Aorta (tissue), 5 donors: ENCODE measurements at regions not wholly inside any gene's neighbourhood (a gene's known extent, or its start where the extent isn't known, plus 50 kb on each side); places are given as distances from the start of the nearest gene placed in this dataset.

Experiments used
- ATAC-seq: fragments of 200-7000 bp; cut with Tn5 transposase; one replicate; pipeline ENCODE4 v1.9.1; 2022; ENCODE audit warnings: moderate library complexity; ENCODE audit not compliant: low FRiP score
- DNase-seq, 2 donors: peaks; one replicate each; pipeline ENCODE4 v3.0.0-alpha.2; 2020
- H3K27ac ChIP-seq, 2 donors: one replicate each; pipeline ENCODE4 v1.5.1; 2013; ENCODE audit warnings: low read length in 2 of 2, mild to moderate bottlenecking in 2 of 2, moderate library complexity in 2 of 2, control low read depth in 1 of 2, inconsistent platforms in 1 of 2, low read depth in 1 of 2
- H3K27me3 ChIP-seq, 2 donors: one replicate each; pipeline ENCODE4 v1.6.1; 2013; ENCODE audit warnings: control low read depth in 1 of 2, low read length in 1 of 2, mild to moderate bottlenecking in 1 of 2, moderate library complexity in 1 of 2; ENCODE audit not compliant: insufficient read depth in 2 of 2, control insufficient read depth in 1 of 2
- H3K36me3 ChIP-seq, 2 donors: one replicate each; pipeline ENCODE4 v1.6.1; 2013; ENCODE audit warnings: control low read depth in 1 of 2, low read length in 1 of 2, mild to moderate bottlenecking in 1 of 2; ENCODE audit not compliant: insufficient read depth in 2 of 2, control insufficient read depth in 1 of 2
- H3K4me1 ChIP-seq, 2 donors: one replicate each; pipeline ENCODE4 v1.6.1; 2013; ENCODE audit warnings: low read length in 2 of 2, control low read depth in 1 of 2, mild to moderate bottlenecking in 1 of 2, moderate library complexity in 1 of 2; ENCODE audit not compliant: insufficient read depth in 2 of 2, control insufficient read depth in 1 of 2
- H3K4me3 ChIP-seq, 2 donors: one replicate each; pipeline ENCODE4 v1.5.1; 2013; ENCODE audit warnings: low read length in 2 of 2, control low read depth in 1 of 2, mild to moderate bottlenecking in 1 of 2
- H3K9me3 ChIP-seq: one replicate; pipeline ENCODE4 v1.6.1; 2013; ENCODE audit warnings: mild to moderate bottlenecking, low read length; ENCODE audit not compliant: control insufficient read depth
- WGBS, 2 donors: extraction: QIAGEN DNeasy Blood & Tissue Kit; methylation state at CpG; one replicate each; pipeline ENCODE4 v1.1.7; 2013; 5-methylcytosine and 5-hydroxymethylcytosine counted together
- intact Hi-C, 2 donors: fragments of 100-400 bp; cut with DNase I; formaldehyde crosslinking; loops; one replicate each; pipeline versions ENCODE4 v1.14.2 to v1.15.0; 2022
- donor health status: healthy with polysubstance abuse.
- donor health status: Bipolar disorder and iron deficiency.
- donor health status: DM: no; HTN: no; CAD: no.
- donor health status: DM: no; HTN: no; CAD: no.
- donor health status: DM: yes; HTN: yes; CAD: no.

- Histone ChIP-seq H3K27me3 (no peaks in the 10 kb centered on the region), H3K4me3 (no peak overlapping the region), H3K27ac (no peak overlapping the region), H3K36me3 (no peaks in the 10 kb centered on the region), H3K4me1 (no peaks in the 10 kb centered on the region), H3K9me3 (no peaks in the 10 kb centered on the region)
- ATAC-seq (no peak), DNase-seq (no peak)
- intact Hi-C loops: no loop called here
- 92% methylated on average over 3 of the region's 3 CpGs for WGBS, 2 donors
Measured at GRCh38 chr10:35892526-35892925, 250.4 kb upstream of the FZD8 start.

GRCh38 chr10:35890676-35891495 is 248.8 kb upstream of the FZD8 start:
- Histone ChIP-seq H3K9me3 (no peaks in the 10 kb centered on the region), H3K4me3 (no peak overlapping the region), H3K27me3 (no peaks in the 10 kb centered on the region), H3K27ac (no peak overlapping the region), H3K4me1 (no peaks in the 10 kb centered on the region), H3K36me3 (no peaks in the 10 kb centered on the region)
- intact Hi-C loops: no loop called here
- DNase-seq (no peak), ATAC-seq (no peak)
- WGBS, 2 donors: 32 to 35% methylated on average over 2 of the region's 2 CpGs

- no peak for DNase-seq
- H3K27me3 ChIP-seq: no peaks in the 10 kb centered on the region
- H3K9me3 ChIP-seq: no peaks in the 10 kb centered on the region
- ATAC-seq: no peak
- WGBS, 2 donors: 87 to 88% methylated on average over 14 of the region's 14 CpGs
- no peaks in the 10 kb centered on the region for H3K4me1 ChIP-seq
- no peak overlapping the region for H3K4me3 ChIP-seq
- H3K27ac ChIP-seq: no peak overlapping the region
- intact Hi-C loops: no loop called here
- no peaks in the 10 kb centered on the region for H3K36me3 ChIP-seq
Measured at GRCh38 chr10:35889971-35890675, 248.0 kb upstream of the FZD8 start.

GRCh38 chr10:35889226-35889625 is 247.1 kb upstream of the FZD8 start:
- no peak for ATAC-seq
- WGBS, 2 donors: 93 to 98% methylated on average over 2 of the region's 2 CpGs
- no peak for DNase-seq
- Histone ChIP-seq H3K4me1 (no peaks in the 10 kb centered on the region), H3K9me3 (no peaks in the 10 kb centered on the region), H3K4me3 (no peak overlapping the region), H3K27me3 (no peaks in the 10 kb centered on the region), H3K27ac (no peak overlapping the region), H3K36me3 (no peaks in the 10 kb centered on the region)
- intact Hi-C loops: no loop called here

- no peak for ATAC-seq
- WGBS, 2 donors: 99% methylated on average over 5 of the region's 5 CpGs
Measured at GRCh38 chr10:35888400-35888799, 246.3 kb upstream of the FZD8 start.

GRCh38 chr10:35887685-35888084 is 245.6 kb upstream of the FZD8 start:
- WGBS, 2 donors: 84% methylated on average over 6 of the region's 6 CpGs
- Histone ChIP-seq H3K36me3 (no peaks in the 10 kb centered on the region), H3K9me3 (no peaks in the 10 kb centered on the region), H3K4me1 (no peaks in the 10 kb centered on the region), H3K4me3 (no peak overlapping the region), H3K27ac (no peak overlapping the region), H3K27me3 (no peaks in the 10 kb centered on the region)
- intact Hi-C loops: no loop called here
- ATAC-seq (no peak), DNase-seq (no peak)

More at GRCh38 chr10:35888400-35888799, 246.3 kb upstream of the FZD8 start:
- intact Hi-C loops: no loop called here
- Histone ChIP-seq H3K4me3 (no peak overlapping the region), H3K27me3 (no peaks in the 10 kb centered on the region), H3K36me3 (no peaks in the 10 kb centered on the region), H3K4me1 (no peaks in the 10 kb centered on the region), H3K27ac (no peak overlapping the region), H3K9me3 (no peaks in the 10 kb centered on the region)
- DNase-seq: no peak

- DNase-seq: no peak
- no peak for ATAC-seq
- no peaks in the 10 kb centered on the region for H3K4me1 ChIP-seq
- H3K36me3 ChIP-seq: no peaks in the 10 kb centered on the region
- intact Hi-C loops: no loop called here
- no peak overlapping the region for H3K27ac ChIP-seq
- H3K9me3 ChIP-seq: no peaks in the 10 kb centered on the region
- H3K27me3 ChIP-seq: no peaks in the 10 kb centered on the region
- WGBS, 2 donors: 86% methylated on average over 5 of the region's 5 CpGs
- H3K4me3 ChIP-seq: no peak overlapping the region
Measured at GRCh38 chr10:35885076-35885475, 243.0 kb upstream of the FZD8 start.

GRCh38 chr10:35884657-35885071 is 242.6 kb upstream of the FZD8 start:
- DNase-seq (no peak), ATAC-seq (no peak)
- no peak overlapping the region for H3K4me3 ChIP-seq
- H3K36me3 ChIP-seq: no peaks in the 10 kb centered on the region
- intact Hi-C loops: no loop called here
- no peak overlapping the region for H3K27ac ChIP-seq
- no peaks in the 10 kb centered on the region for H3K4me1 ChIP-seq
- WGBS, 2 donors: 88 to 89% methylated on average over 9 of the region's 9 CpGs
- H3K27me3 ChIP-seq: no peaks in the 10 kb centered on the region
- H3K9me3 ChIP-seq: no peaks in the 10 kb centered on the region
